ENCODE measurements at regions not wholly inside any gene's neighbourhood (a gene's known extent, or its start where the extent isn't known, plus 50 kb on each side); places are given as distances from the start of the nearest gene placed in this dataset.

- no peaks in the 10 kb centered on the region for H3K4me1 ChIP-seq (ENCODE audit: control insufficient read depth in 1 of 2, insufficient read depth in 2 of 2, low read length in 2 of 2)
- H3K23ac ChIP-seq (ENCODE audit: low read length) = no peak overlapping the region
- H3K4me2 ChIP-seq (ENCODE audit: low read length) = no peak overlapping the region
- no peak overlapping the region for H3K18ac ChIP-seq (ENCODE audit: low read length)
- DNase-seq = no peak
- WGBS (ENCODE audit: extremely low coverage, insufficient coverage, insufficient read length) = no CpG with 5 or more reads among the region's 2 CpGs
- no peak overlapping the region for H2AFZ ChIP-seq (ENCODE audit: insufficient read depth, low read length, poor library complexity)
- H3K4me3 ChIP-seq (ENCODE audit: low read depth, low read length) = no peak overlapping the region
- H3K4ac ChIP-seq (ENCODE audit: low read depth, low read length) = no peak overlapping the region
- no peaks in the 10 kb centered on the region for H3K27me3 ChIP-seq (ENCODE audit: insufficient read depth, low read length)
- no peak overlapping the region for H3K27ac ChIP-seq (ENCODE audit: low read depth, low read length)
- H4K91ac ChIP-seq (ENCODE audit: low read depth, low read length) = no peak overlapping the region
- H3K9me3 ChIP-seq (ENCODE audit: insufficient read depth, low read depth, low read length) = no peaks in the 10 kb centered on the region
- H2BK120ac ChIP-seq (ENCODE audit: insufficient read depth, low read length, poor library complexity) = no peak overlapping the region
- no peak overlapping the region for H4K8ac ChIP-seq (ENCODE audit: low read depth, low read length)
- H3K9ac ChIP-seq (ENCODE audit: low read length) = no peak overlapping the region
- no peak overlapping the region for H2BK5ac ChIP-seq (ENCODE audit: low read depth, low read length, poor library complexity)
- no peak overlapping the region for H2AK5ac ChIP-seq (ENCODE audit: low read length)
- no peaks in the 10 kb centered on the region for H3K79me1 ChIP-seq (ENCODE audit: low read length)
- no peak overlapping the region for H3K14ac ChIP-seq (ENCODE audit: low read length)
- H3K79me2 ChIP-seq (ENCODE audit: control insufficient read depth, insufficient read depth, low read length, poor library complexity) = no peaks in the 10 kb centered on the region
- H4K12ac ChIP-seq (ENCODE audit: low read depth, low read length) = no peak overlapping the region
- H3K36me3 ChIP-seq (ENCODE audit: control insufficient read depth in 1 of 2, insufficient read depth in 2 of 2, low read length in 2 of 2) = no peaks in the 10 kb centered on the region
- H2BK12ac ChIP-seq (ENCODE audit: low read length) = no peak overlapping the region
Observed at GRCh38 chr1:184911830-184912229, 62.5 kb downstream of the NIBAN1 start.

- H4K8ac ChIP-seq (ENCODE audit: low read depth, low read length) = no peak overlapping the region
- H3K36me3 ChIP-seq (ENCODE audit: control insufficient read depth in 1 of 2, insufficient read depth in 2 of 2, low read length in 2 of 2) = no peaks in the 10 kb centered on the region
- H4K91ac ChIP-seq (ENCODE audit: low read depth, low read length) = no peak overlapping the region
- WGBS (ENCODE audit: extremely low coverage, insufficient coverage, insufficient read length) = no CpG with 5 or more reads among the region's 1 CpG
- no peak overlapping the region for H2AK5ac ChIP-seq (ENCODE audit: low read length)
- no peak overlapping the region for H3K4me2 ChIP-seq (ENCODE audit: low read length)
- H2BK120ac ChIP-seq (ENCODE audit: insufficient read depth, low read length, poor library complexity) = no peak overlapping the region
- H3K4me3 ChIP-seq (ENCODE audit: low read depth, low read length) = no peak overlapping the region
- peak in 1 of 2 donors; percentile 8 for DNase-seq
- H2BK12ac ChIP-seq (ENCODE audit: low read length) = no peak overlapping the region
- H3K9me3 ChIP-seq (ENCODE audit: insufficient read depth, low read depth, low read length) = no peaks in the 10 kb centered on the region
- H3K9ac ChIP-seq (ENCODE audit: low read length) = no peak overlapping the region
- H3K18ac ChIP-seq (ENCODE audit: low read length) = no peak overlapping the region
- H3K14ac ChIP-seq (ENCODE audit: low read length) = no peak overlapping the region
- no peak overlapping the region for H3K23ac ChIP-seq (ENCODE audit: low read length)
- no peaks in the 10 kb centered on the region for H3K27me3 ChIP-seq (ENCODE audit: insufficient read depth, low read length)
- H3K79me1 ChIP-seq (ENCODE audit: low read length) = no peaks in the 10 kb centered on the region
- no peak overlapping the region for H3K4ac ChIP-seq (ENCODE audit: low read depth, low read length)
- no peaks in the 10 kb centered on the region for H3K79me2 ChIP-seq (ENCODE audit: control insufficient read depth, insufficient read depth, low read length, poor library complexity)
- no peak overlapping the region for H3K27ac ChIP-seq (ENCODE audit: low read depth, low read length)
- no peak overlapping the region for H4K12ac ChIP-seq (ENCODE audit: low read depth, low read length)
- no peaks in the 10 kb centered on the region for H3K4me1 ChIP-seq (ENCODE audit: control insufficient read depth in 1 of 2, insufficient read depth in 2 of 2, low read length in 2 of 2)
- H2BK5ac ChIP-seq (ENCODE audit: low read depth, low read length, poor library complexity) = no peak overlapping the region
- no peak overlapping the region for H2AFZ ChIP-seq (ENCODE audit: insufficient read depth, low read length, poor library complexity)
Observed at GRCh38 chr1:184911103-184911745, 63.1 kb downstream of the NIBAN1 start.

GRCh38 chr1:184910691-184911091, 63.6 kb downstream of the NIBAN1 start:
- Histone ChIP-seq H3K79me2 (ENCODE audit: control insufficient read depth, insufficient read depth, low read length, poor library complexity) (no peaks in the 10 kb centered on the region), H2AK5ac (ENCODE audit: low read length) (no peak overlapping the region), H3K4me3 (ENCODE audit: low read depth, low read length) (no peak overlapping the region), H4K12ac (ENCODE audit: low read depth, low read length) (no peak overlapping the region), H3K14ac (ENCODE audit: low read length) (no peak overlapping the region), H3K9ac (ENCODE audit: low read length) (no peak overlapping the region), H3K27me3 (ENCODE audit: insufficient read depth, low read length) (no peaks in the 10 kb centered on the region), H3K4me1 (ENCODE audit: control insufficient read depth in 1 of 2, insufficient read depth in 2 of 2, low read length in 2 of 2) (no peaks in the 10 kb centered on the region), H4K91ac (ENCODE audit: low read depth, low read length) (no peak overlapping the region), H2BK12ac (ENCODE audit: low read length) (no peak overlapping the region), H3K9me3 (ENCODE audit: insufficient read depth, low read depth, low read length) (no peaks in the 10 kb centered on the region), H2BK120ac (ENCODE audit: insufficient read depth, low read length, poor library complexity) (no peak overlapping the region), H3K4me2 (ENCODE audit: low read length) (no peak overlapping the region), H3K79me1 (ENCODE audit: low read length) (no peaks in the 10 kb centered on the region), H3K27ac (ENCODE audit: low read depth, low read length) (no peak overlapping the region), H3K4ac (ENCODE audit: low read depth, low read length) (no peak overlapping the region), H2BK5ac (ENCODE audit: low read depth, low read length, poor library complexity) (no peak overlapping the region), H3K23ac (ENCODE audit: low read length) (no peak overlapping the region), H3K36me3 (ENCODE audit: control insufficient read depth in 1 of 2, insufficient read depth in 2 of 2, low read length in 2 of 2) (no peaks in the 10 kb centered on the region), H2AFZ (ENCODE audit: insufficient read depth, low read length, poor library complexity) (no peak overlapping the region), H4K8ac (ENCODE audit: low read depth, low read length) (no peak overlapping the region), H3K18ac (ENCODE audit: low read length) (no peak overlapping the region)
- DNase-seq = peak in 1 of 2 donors; percentile 4
- WGBS (ENCODE audit: extremely low coverage, insufficient coverage, insufficient read length) = no CpG with 5 or more reads among the region's 3 CpGs

- no CpG with 5 or more reads among the region's 2 CpGs for WGBS (ENCODE audit: extremely low coverage, insufficient coverage, insufficient read length)
- no peak overlapping the region for H3K14ac ChIP-seq (ENCODE audit: low read length)
- no peaks in the 10 kb centered on the region for H3K4me1 ChIP-seq (ENCODE audit: control insufficient read depth in 1 of 2, insufficient read depth in 2 of 2, low read length in 2 of 2)
- no peak overlapping the region for H3K4me2 ChIP-seq (ENCODE audit: low read length)
- H2AFZ ChIP-seq (ENCODE audit: insufficient read depth, low read length, poor library complexity) = no peak overlapping the region
- H2BK5ac ChIP-seq (ENCODE audit: low read depth, low read length, poor library complexity) = no peak overlapping the region
- no peak overlapping the region for H3K23ac ChIP-seq (ENCODE audit: low read length)
- no peaks in the 10 kb centered on the region for H3K27me3 ChIP-seq (ENCODE audit: insufficient read depth, low read length)
- H2BK12ac ChIP-seq (ENCODE audit: low read length) = no peak overlapping the region
- peak in 1 of 2 donors; percentile 13 for DNase-seq
- no peaks in the 10 kb centered on the region for H3K36me3 ChIP-seq (ENCODE audit: control insufficient read depth in 1 of 2, insufficient read depth in 2 of 2, low read length in 2 of 2)
- no peak overlapping the region for H4K91ac ChIP-seq (ENCODE audit: low read depth, low read length)
- no peak overlapping the region for H4K12ac ChIP-seq (ENCODE audit: low read depth, low read length)
- H3K79me2 ChIP-seq (ENCODE audit: control insufficient read depth, insufficient read depth, low read length, poor library complexity) = no peaks in the 10 kb centered on the region
- H3K4ac ChIP-seq (ENCODE audit: low read depth, low read length) = no peak overlapping the region
- H2BK120ac ChIP-seq (ENCODE audit: insufficient read depth, low read length, poor library complexity) = no peak overlapping the region
- no peak overlapping the region for H3K9ac ChIP-seq (ENCODE audit: low read length)
- no peak overlapping the region for H2AK5ac ChIP-seq (ENCODE audit: low read length)
- H3K27ac ChIP-seq (ENCODE audit: low read depth, low read length) = no peak overlapping the region
- H3K79me1 ChIP-seq (ENCODE audit: low read length) = no peaks in the 10 kb centered on the region
- no peak overlapping the region for H3K18ac ChIP-seq (ENCODE audit: low read length)
- no peaks in the 10 kb centered on the region for H3K9me3 ChIP-seq (ENCODE audit: insufficient read depth, low read depth, low read length)
- H3K4me3 ChIP-seq (ENCODE audit: low read depth, low read length) = no peak overlapping the region
- no peak overlapping the region for H4K8ac ChIP-seq (ENCODE audit: low read depth, low read length)
Observed at GRCh38 chr1:184910005-184910404, 64.3 kb downstream of the NIBAN1 start.

All from trophoblast cell (in vitro differentiated cells and primary cell).